ENCODE measurements at regions not wholly inside any gene's neighbourhood (a gene's known extent, or its start where the extent isn't known, plus 50 kb on each side); places are given as distances from the start of the nearest gene placed in this dataset.

GRCh38 chr16:60027351-60027750 is 1293.2 kb upstream of the GOT2 start:
- TF ChIP-seq SMC3 (conservative IDR thresholded peaks at IDR 0.05; ENCODE audit: poor library complexity), result no peak
- TF ChIP-seq EZH2 (IDR thresholded peaks at IDR 0.05; ENCODE audit: borderline replicate concordance, insufficient read depth, low read length, poor library complexity, severe bottlenecking), result no peak
- TF ChIP-seq CTCF (IDR thresholded peaks at IDR 0.05; ENCODE audit: poor library complexity, severe bottlenecking), result no peak
- TF ChIP-seq, protein P1, sequence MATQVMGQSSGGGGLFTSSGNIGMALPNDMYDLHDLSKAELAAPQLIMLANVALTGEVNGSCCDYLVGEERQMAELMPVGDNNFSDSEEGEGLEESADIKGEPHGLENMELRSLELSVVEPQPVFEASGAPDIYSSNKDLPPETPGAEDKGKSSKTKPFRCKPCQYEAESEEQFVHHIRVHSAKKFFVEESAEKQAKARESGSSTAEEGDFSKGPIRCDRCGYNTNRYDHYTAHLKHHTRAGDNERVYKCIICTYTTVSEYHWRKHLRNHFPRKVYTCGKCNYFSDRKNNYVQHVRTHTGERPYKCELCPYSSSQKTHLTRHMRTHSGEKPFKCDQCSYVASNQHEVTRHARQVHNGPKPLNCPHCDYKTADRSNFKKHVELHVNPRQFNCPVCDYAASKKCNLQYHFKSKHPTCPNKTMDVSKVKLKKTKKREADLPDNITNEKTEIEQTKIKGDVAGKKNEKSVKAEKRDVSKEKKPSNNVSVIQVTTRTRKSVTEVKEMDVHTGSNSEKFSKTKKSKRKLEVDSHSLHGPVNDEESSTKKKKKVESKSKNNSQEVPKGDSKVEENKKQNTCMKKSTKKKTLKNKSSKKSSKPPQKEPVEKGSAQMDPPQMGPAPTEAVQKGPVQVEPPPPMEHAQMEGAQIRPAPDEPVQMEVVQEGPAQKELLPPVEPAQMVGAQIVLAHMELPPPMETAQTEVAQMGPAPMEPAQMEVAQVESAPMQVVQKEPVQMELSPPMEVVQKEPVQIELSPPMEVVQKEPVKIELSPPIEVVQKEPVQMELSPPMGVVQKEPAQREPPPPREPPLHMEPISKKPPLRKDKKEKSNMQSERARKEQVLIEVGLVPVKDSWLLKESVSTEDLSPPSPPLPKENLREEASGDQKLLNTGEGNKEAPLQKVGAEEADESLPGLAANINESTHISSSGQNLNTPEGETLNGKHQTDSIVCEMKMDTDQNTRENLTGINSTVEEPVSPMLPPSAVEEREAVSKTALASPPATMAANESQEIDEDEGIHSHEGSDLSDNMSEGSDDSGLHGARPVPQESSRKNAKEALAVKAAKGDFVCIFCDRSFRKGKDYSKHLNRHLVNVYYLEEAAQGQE (IDR thresholded peaks at IDR 0.05; ENCODE audit: borderline replicate concordance), result no peak
- no peak for TF ChIP-seq POLR2AphosphoS5 (IDR thresholded peaks at IDR 0.05)
- no peak for TF ChIP-seq EP300 (conservative IDR thresholded peaks at IDR 0.05; ENCODE audit: poor library complexity, severe bottlenecking)
- TF ChIP-seq RAD21 (conservative IDR thresholded peaks at IDR 0.05), result no peak
- no peak for TF ChIP-seq TAF1 (IDR thresholded peaks at IDR 0.05; ENCODE audit: low read depth)

Measured in neural cell (in vitro differentiated cells).